CD4-positive, alpha-beta T cell treated with Interleukin-15 for 1 hour (primary cell): ENCODE measurements at regions not wholly inside any gene's neighbourhood (a gene's known extent, or its start where the extent isn't known, plus 50 kb on each side); places are given as distances from the start of the nearest gene placed in this dataset.
A peak's percentile ranks its signal among the peaks of the same experiment; 100 is the strongest.
"Not testable (repeated sequence)": the region's sequence is repeated elsewhere in the genome, so short reads cannot be mapped to it uniquely, and the experiment has no call there.

Source experiments
- DNase-seq: peaks from one replicate; pipeline ENCODE4 v3.0.0-alpha.2; 2020

GRCh38 chr17:26881195-26881594 is 412.7 kb upstream of the WSB1 start:
- not testable (repeated sequence) for DNase-seq

DNA sequence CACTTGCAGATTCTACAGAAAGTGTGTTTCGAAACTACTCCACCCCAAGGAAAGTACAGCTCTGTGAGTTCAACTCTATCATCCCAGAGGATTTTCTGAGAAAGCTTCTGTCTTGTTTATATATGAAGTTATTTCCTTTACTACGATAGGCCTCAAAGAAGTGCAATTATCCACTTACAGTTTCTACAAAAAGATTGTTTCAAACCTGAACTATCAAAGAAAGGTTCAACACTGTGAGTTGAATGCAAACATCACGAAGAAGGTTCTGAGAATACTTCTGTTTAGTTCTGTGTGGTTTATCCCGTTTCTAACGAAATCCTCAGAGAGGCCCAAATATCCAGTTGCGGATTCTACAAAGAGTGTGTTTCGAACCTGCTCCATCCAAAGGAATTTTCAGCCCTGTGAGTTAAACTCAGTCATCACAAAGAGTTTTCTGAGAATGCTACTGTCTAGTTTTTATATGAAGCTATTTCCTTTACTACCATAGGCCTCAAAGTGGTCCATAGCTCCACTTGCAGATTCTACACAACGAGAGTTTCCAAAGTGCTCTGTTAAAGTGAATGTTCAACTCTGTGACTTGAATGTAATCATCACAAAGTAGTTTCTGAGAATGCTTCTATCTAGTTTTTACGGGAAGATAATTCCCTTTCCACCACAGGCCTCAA is 411.7 kb upstream of the WSB1 start:
- DNase-seq, result not testable (repeated sequence)

- not testable (repeated sequence) for DNase-seq
These were observed 409.8 kb upstream of the WSB1 start for GRCh38 chr17:26883878-26884740.

- not testable (repeated sequence) for DNase-seq
These were observed 409.2 kb upstream of the WSB1 start for GRCh38 chr17:26884741-26885059.

GRCh38 chr17:26885244-26885970 is 408.5 kb upstream of the WSB1 start:
- peak; percentile 15 for DNase-seq
